ENCODE measurements at regions not wholly inside any gene's neighbourhood (a gene's known extent, or its start where the extent isn't known, plus 50 kb on each side); places are given as distances from the start of the nearest gene placed in this dataset.

DNA sequence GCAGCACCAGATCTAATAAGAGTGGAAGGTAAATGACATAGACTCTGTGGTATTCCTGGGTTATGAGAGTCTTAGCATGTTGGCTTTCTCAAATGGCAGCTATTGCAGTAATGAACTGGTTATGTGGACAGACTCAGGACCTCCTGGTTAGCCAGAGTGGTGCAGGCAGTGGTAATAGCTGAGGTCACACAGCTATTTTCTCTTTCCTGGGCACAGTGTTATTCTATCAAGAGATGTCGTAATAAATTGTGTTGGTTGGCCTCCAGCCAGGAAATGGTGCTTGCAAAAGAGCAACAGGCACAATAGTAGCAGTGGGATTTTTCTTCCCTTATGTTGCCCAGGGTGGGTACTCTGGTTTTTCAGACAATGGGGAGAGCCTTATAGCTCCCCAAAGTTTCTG lies 279.2 kb upstream of the FGF16 start:
- Histone ChIP-seq H3K27me3 (ENCODE audit: insufficient read depth in 3 of 3, low read length in 2 of 3) (no peaks in the 10 kb centered on the region), H3K9me3 (no peaks in the 10 kb centered on the region), H3K36me3 (ENCODE audit: insufficient read depth in 1 of 2, low read depth in 1 of 2) (no peaks in the 10 kb centered on the region), H3K4me3 (no peak overlapping the region), H3K27ac (no peak overlapping the region), H3K4me1 (no peaks in the 10 kb centered on the region)
- 29 to 65% (median 46%) methylated on average over 1 of the region's 1 CpG for WGBS, 3 donors
- intact Hi-C loops (cut with DNase I): no loop called here
- TF ChIP-seq, protein P1, sequence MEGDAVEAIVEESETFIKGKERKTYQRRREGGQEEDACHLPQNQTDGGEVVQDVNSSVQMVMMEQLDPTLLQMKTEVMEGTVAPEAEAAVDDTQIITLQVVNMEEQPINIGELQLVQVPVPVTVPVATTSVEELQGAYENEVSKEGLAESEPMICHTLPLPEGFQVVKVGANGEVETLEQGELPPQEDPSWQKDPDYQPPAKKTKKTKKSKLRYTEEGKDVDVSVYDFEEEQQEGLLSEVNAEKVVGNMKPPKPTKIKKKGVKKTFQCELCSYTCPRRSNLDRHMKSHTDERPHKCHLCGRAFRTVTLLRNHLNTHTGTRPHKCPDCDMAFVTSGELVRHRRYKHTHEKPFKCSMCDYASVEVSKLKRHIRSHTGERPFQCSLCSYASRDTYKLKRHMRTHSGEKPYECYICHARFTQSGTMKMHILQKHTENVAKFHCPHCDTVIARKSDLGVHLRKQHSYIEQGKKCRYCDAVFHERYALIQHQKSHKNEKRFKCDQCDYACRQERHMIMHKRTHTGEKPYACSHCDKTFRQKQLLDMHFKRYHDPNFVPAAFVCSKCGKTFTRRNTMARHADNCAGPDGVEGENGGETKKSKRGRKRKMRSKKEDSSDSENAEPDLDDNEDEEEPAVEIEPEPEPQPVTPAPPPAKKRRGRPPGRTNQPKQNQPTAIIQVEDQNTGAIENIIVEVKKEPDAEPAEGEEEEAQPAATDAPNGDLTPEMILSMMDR (IDR thresholded peaks at IDR 0.05): no peak
- DNase-seq: no peak
- ATAC-seq: no peak

DNA sequence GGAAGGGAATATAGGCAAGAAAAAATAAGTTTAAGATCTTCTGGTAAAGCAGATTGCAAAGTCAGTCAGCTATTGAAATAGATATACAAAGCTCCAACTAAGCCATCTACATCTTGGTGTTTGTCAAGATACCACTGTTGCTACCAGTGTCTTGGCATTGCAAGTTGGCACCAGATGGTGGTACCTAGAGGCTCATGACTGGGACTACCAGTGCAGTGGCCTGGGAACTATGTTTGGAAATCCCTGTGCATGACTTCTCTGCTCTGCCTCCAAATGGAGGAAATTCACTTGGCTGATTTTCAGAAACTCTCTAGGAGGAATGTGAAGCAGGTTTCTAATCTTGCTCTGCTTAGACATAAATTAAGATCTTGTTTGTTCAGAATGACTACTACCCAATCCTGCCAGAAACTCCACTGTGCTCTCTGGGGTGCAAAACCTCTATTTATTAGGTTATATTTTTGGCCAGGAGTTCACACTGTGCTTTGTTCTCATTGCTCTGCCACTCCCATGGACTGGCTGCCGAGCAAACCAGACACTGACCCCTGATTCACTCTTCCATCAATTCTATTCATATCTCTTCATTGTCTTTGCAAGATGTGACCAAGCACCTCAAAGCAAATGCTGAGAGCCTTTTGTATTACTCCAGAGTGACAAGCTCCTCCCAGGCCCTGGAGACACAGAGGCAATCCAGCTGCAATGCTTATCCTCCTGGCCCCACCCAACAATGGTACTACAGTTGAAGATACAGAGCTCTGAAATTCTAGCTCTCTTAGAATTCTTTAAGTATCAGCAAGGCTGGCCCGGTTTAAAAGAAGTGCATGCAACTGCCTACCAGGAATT lies 272.3 kb upstream of the FGF16 start:
- Histone ChIP-seq H3K4me3 (no peak overlapping the region), H3K4me1 (no peaks in the 10 kb centered on the region), H3K9me3 (no peaks in the 10 kb centered on the region), H3K27ac (no peak overlapping the region), H3K36me3 (ENCODE audit: insufficient read depth in 1 of 2, low read depth in 1 of 2) (no peaks in the 10 kb centered on the region), H3K27me3 (ENCODE audit: insufficient read depth in 3 of 3, low read length in 2 of 3) (no peaks in the 10 kb centered on the region)
- DNase-seq: no peak
- no peak for ATAC-seq
- 17 to 44% (median 39%) methylated on average over 2 of the region's 2 CpGs for WGBS, 3 donors
- intact Hi-C loops (cut with DNase I): no loop called here
- TF ChIP-seq, protein P1 (IDR thresholded peaks at IDR 0.05): no peak

DNA sequence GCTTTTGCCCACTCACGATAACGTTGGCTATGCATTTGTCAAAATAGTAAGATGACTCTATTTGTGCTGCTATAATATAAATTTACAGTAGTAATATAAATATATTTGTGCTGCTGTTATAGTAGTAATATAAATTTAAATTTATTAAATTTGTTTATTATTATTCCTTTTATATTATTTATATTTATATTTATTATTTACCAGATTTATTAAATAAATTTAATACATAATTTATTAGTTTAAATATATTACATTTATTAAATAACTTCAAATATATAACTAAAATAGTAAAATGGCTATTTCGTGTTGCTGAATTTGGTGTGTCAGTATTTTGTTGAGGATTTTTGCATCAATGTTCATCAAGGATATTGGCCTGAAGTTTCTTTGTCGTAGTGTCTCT lies 246.5 kb upstream of the FGF16 start:
- intact Hi-C loops (cut with DNase I): no loop called here
- no peak for DNase-seq
- H3K9me3 ChIP-seq: peaks cover 10% of the 10 kb centered on the region
- no peak overlapping the region for H3K27ac ChIP-seq
- TF ChIP-seq, protein P1 (IDR thresholded peaks at IDR 0.05): no peak
- H3K36me3 ChIP-seq (ENCODE audit: insufficient read depth in 1 of 2, low read depth in 1 of 2): no peaks in the 10 kb centered on the region
- no peak for ATAC-seq
- H3K4me3 ChIP-seq: no peak overlapping the region
- WGBS, 3 donors: 76 to 90% (median 87%) methylated on average over 4 of the region's 4 CpGs
- no peaks in the 10 kb centered on the region for H3K4me1 ChIP-seq
- no peaks in the 10 kb centered on the region for H3K27me3 ChIP-seq (ENCODE audit: insufficient read depth in 3 of 3, low read length in 2 of 3)

DNA sequence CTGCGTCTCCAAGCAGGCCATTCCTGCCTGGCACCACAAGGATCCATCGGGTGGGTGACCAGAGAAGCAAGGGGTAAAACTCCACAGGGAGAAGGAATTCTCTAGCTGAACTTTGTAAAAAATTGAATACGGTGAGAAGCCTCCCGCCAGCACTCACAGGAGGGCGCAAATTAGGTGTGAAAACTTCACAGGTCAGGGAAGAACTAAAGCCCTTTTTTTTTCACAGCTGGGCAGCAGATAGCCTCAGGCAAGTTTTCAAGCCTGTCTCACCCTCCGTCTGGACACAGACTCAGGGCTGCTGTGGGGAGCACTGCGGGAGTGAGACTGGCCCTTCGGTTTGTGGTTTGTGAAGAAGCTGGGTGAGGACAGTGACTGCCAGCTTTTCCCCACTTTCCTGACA lies 224.1 kb upstream of the FGF16 start:
- Histone ChIP-seq H3K36me3 (ENCODE audit: insufficient read depth in 1 of 2, low read depth in 1 of 2) (no peaks in the 10 kb centered on the region), H3K4me3 (no peak overlapping the region), H3K9me3 (no peaks in the 10 kb centered on the region), H3K4me1 (no peaks in the 10 kb centered on the region), H3K27ac (no peak overlapping the region), H3K27me3 (ENCODE audit: insufficient read depth in 3 of 3, low read length in 2 of 3) (no peaks in the 10 kb centered on the region)
- intact Hi-C loops (cut with DNase I): no loop called here
- TF ChIP-seq, protein P1 (IDR thresholded peaks at IDR 0.05): no peak
- DNase-seq (no peak), ATAC-seq (no peak)
- whole genome bisulfite sequencing, 3 donors: 16 to 39% (median 27%) methylated on average over 8 of the region's 8 CpGs

DNA sequence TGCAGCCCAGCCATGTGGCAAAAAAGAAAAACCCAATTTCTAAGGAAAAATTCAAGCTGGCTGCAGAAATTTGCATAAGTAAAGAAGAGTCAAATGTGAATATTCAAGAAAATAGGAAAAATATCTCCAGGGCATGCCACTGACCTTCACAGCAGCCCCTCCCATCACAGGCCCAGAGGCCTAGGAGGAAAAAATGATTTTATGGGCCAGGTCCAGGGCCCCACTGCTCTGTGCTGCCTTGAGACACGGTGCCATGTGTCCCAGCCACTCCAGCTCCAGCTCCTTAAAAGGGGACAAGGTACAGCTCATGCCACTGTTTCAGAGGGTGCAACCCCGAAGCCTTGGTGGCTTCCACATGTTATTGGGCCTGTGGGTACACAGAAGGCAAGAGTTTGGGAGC lies 182.7 kb upstream of the FGF16 start:
- Histone ChIP-seq H3K9me3 (peaks cover 21% of the 10 kb centered on the region), H3K4me3 (no peak overlapping the region), H3K36me3 (ENCODE audit: insufficient read depth in 1 of 2, low read depth in 1 of 2) (no peaks in the 10 kb centered on the region), H3K27me3 (ENCODE audit: insufficient read depth in 3 of 3, low read length in 2 of 3) (no peaks in the 10 kb centered on the region), H3K27ac (no peak overlapping the region), H3K4me1 (no peaks in the 10 kb centered on the region)
- 34 to 47% (median 46%) methylated on average over 2 of the region's 2 CpGs for WGBS, 3 donors
- ATAC-seq (no peak), DNase-seq (no peak)
- TF ChIP-seq, protein P1 (IDR thresholded peaks at IDR 0.05): no peak
- intact Hi-C loops (cut with DNase I): no loop called here

Data from psoas muscle (tissue), 7 donors.